Neural cell (in vitro differentiated cells): ENCODE measurements at regions not wholly inside any gene's neighbourhood (a gene's known extent, or its start where the extent isn't known, plus 50 kb on each side); places are given as distances from the start of the nearest gene placed in this dataset.

Experiments used
- H2AFZ ChIP-seq: fragments of 200-600, 300-800 bp; sonication (generic), shearing (Covaris generic); 2 replicates; pipeline ENCODE4 v1.6.0; 2014; ENCODE audit warnings: low read depth, mild to moderate bottlenecking, antibody characterized with exemption, low read length, moderate library complexity
- H3F3A ChIP-seq: fragments of 200-600 bp; shearing (Covaris generic); 2 replicates; pipeline ENCODE4 v1.6.1; 2016; ENCODE audit warnings: mild to moderate bottlenecking, moderate library complexity, mixed read lengths, antibody characterized with exemption, low read length; ENCODE audit not compliant: insufficient read depth, poor library complexity, severe bottlenecking
- H3K27ac ChIP-seq: fragments of 200-600, 300-800 bp; sonication (generic), shearing (Covaris generic); 2 replicates; pipeline ENCODE4 v1.5.1; 2014; ENCODE audit warnings: mild to moderate bottlenecking, low read length, moderate library complexity
- H3K27me3 ChIP-seq: fragments of 300-800, 200-600 bp; sonication (generic), shearing (Covaris generic); 2 replicates; pipeline ENCODE4 v1.6.0; 2014; ENCODE audit warnings: mild to moderate bottlenecking, low read depth, low read length, moderate library complexity; ENCODE audit not compliant: insufficient read depth
- H3K36me3 ChIP-seq: fragments of 300-800, 200-600 bp; sonication (generic), shearing (Covaris generic); 2 replicates; pipeline ENCODE4 v1.5.1; 2014; ENCODE audit warnings: mild to moderate bottlenecking, antibody characterized with exemption, low read length, moderate library complexity; ENCODE audit not compliant: insufficient read depth
- H3K4me2 ChIP-seq: fragments of 300-800, 200-600 bp; sonication (generic), shearing (Covaris generic); 2 replicates; pipeline ENCODE4 v1.6.0; 2014; ENCODE audit warnings: mild to moderate bottlenecking, low read length
- H3K4me3 ChIP-seq: fragments of 300-800, 200-600 bp; sonication (generic), shearing (Covaris generic); 2 replicates; pipeline ENCODE4 v1.5.1; 2014; ENCODE audit warnings: mild to moderate bottlenecking, low read length, moderate library complexity
- H3K79me2 ChIP-seq: fragments of 200-600 bp; shearing (Covaris generic); replicated peaks from 2 replicates; pipeline ENCODE4 v1.6.0; 2014; ENCODE audit warnings: mild to moderate bottlenecking, low read length, moderate library complexity; ENCODE audit not compliant: insufficient read depth
- H3K9ac ChIP-seq: fragments of 300-800, 200-600 bp; sonication (generic), shearing (Covaris generic); 2 replicates; pipeline ENCODE4 v1.6.1; 2016; ENCODE audit warnings: mild to moderate bottlenecking, low read length, mixed read lengths
- H3K9me2 ChIP-seq: fragments of 200-600 bp; shearing (Covaris generic); 2 replicates; pipeline ENCODE4 v1.6.1; 2016; ENCODE audit warnings: mild to moderate bottlenecking, low read length, mixed read lengths; ENCODE audit not compliant: insufficient read depth
- H3K9me3 ChIP-seq: fragments of 200-600, 300-800 bp; sonication (generic), shearing (Covaris generic); 2 replicates; pipeline ENCODE4 v1.6.1; 2016; ENCODE audit warnings: mild to moderate bottlenecking, mixed run types, low read length, moderate library complexity, mixed read lengths
- H4K20me1 ChIP-seq: fragments of 200-600 bp; shearing (Covaris generic); 2 replicates; pipeline ENCODE4 v1.6.1; 2016; ENCODE audit warnings: mild to moderate bottlenecking, mixed run types; ENCODE audit not compliant: insufficient read depth
- CTCF ChIP-seq: fragments of 450-650 bp; IDR thresholded peaks from 2 replicates; pipeline ENCODE4 v1.5.1; 2014; ENCODE audit warnings: antibody characterized with exemption, mild to moderate bottlenecking, moderate library complexity; ENCODE audit not compliant: poor library complexity, severe bottlenecking
- EP300 ChIP-seq: fragments of 450-650 bp; conservative IDR thresholded peaks from 2 replicates; pipeline ENCODE4 v1.6.1; 2014; ENCODE audit warnings: antibody characterized with exemption, mild to moderate bottlenecking, moderate library complexity; ENCODE audit not compliant: poor library complexity, severe bottlenecking
- EZH2 ChIP-seq: fragments of 200-600, 300-800 bp; shearing (Covaris generic), sonication (generic); IDR thresholded peaks from 2 replicates; pipeline ENCODE4 v1.6.1; 2014; ENCODE audit warnings: antibody characterized with exemption, low read length, borderline replicate concordance, mild to moderate bottlenecking; ENCODE audit not compliant: insufficient read depth, poor library complexity, severe bottlenecking
- MXI1 ChIP-seq: fragments of 450-650 bp; conservative IDR thresholded peaks from 2 replicates; pipeline ENCODE4 v1.6.1; 2014; ENCODE audit warnings: antibody characterized with exemption, mild to moderate bottlenecking; ENCODE audit not compliant: poor library complexity, severe bottlenecking
- POLR2AphosphoS5 ChIP-seq: IDR thresholded peaks from 2 replicates; pipeline ENCODE4 v1.6.1; 2012
- RAD21 ChIP-seq: fragments of 450-650 bp; conservative IDR thresholded peaks from 2 replicates; pipeline ENCODE4 v1.6.1; 2014; ENCODE audit warnings: antibody characterized with exemption, mild to moderate bottlenecking, moderate library complexity
- REST ChIP-seq: IDR thresholded peaks from 2 replicates; pipeline ENCODE4 v1.6.1; 2012; ENCODE audit warnings: borderline replicate concordance
- SMC3 ChIP-seq: fragments of 450-650 bp; conservative IDR thresholded peaks from 2 replicates; pipeline ENCODE4 v1.6.1; 2014; ENCODE audit warnings: antibody characterized with exemption, mild to moderate bottlenecking, moderate library complexity; ENCODE audit not compliant: poor library complexity
- TAF1 ChIP-seq: IDR thresholded peaks from 2 replicates; pipeline ENCODE4 v1.6.1; 2012; ENCODE audit warnings: low read depth

- Histone ChIP-seq H3K9me3 (no peaks in the 10 kb centered on the region), H3K27ac (no peak overlapping the region), H2AFZ (no peak overlapping the region), H3K4me3 (no peak overlapping the region), H3K9me2 (no peaks in the 10 kb centered on the region), H4K20me1 (no peaks in the 10 kb centered on the region), H3K9ac (no peak overlapping the region), H3F3A (no peaks in the 10 kb centered on the region), H3K36me3 (no peaks in the 10 kb centered on the region), H3K79me2 (no peaks in the 10 kb centered on the region), H3K27me3 (no peaks in the 10 kb centered on the region), H3K4me2 (no peak overlapping the region)
- TF ChIP-seq SMC3 = no peak
- TF ChIP-seq CTCF = no peak
- TF ChIP-seq RAD21 = no peak
- TF ChIP-seq POLR2AphosphoS5 = no peak
- no peak for TF ChIP-seq REST
- TF ChIP-seq EZH2 = no peak
- no peak for TF ChIP-seq MXI1
- TF ChIP-seq TAF1 = no peak
- no peak for TF ChIP-seq EP300
Observed at GRCh38 chr20:7159903-7160302, 392.4 kb downstream of the BMP2 start.

- H3K9me2 ChIP-seq = no peaks in the 10 kb centered on the region
- no peaks in the 10 kb centered on the region for H3K79me2 ChIP-seq
- H2AFZ ChIP-seq = no peak overlapping the region
- no peak overlapping the region for H3K27ac ChIP-seq
- H3K4me3 ChIP-seq = no peak overlapping the region
- no peaks in the 10 kb centered on the region for H4K20me1 ChIP-seq
- H3K27me3 ChIP-seq = no peaks in the 10 kb centered on the region
- TF ChIP-seq MXI1 = no peak
- peak; percentile 52 for TF ChIP-seq RAD21
- TF ChIP-seq REST = no peak
- TF ChIP-seq CTCF = peak; percentile 49
- TF ChIP-seq EZH2 = no peak
- no peak for TF ChIP-seq TAF1
- peak; percentile 69 for TF ChIP-seq SMC3
- no peak for TF ChIP-seq EP300
- TF ChIP-seq POLR2AphosphoS5 = no peak
- H3K9me3 ChIP-seq = no peaks in the 10 kb centered on the region
- H3F3A ChIP-seq = no peaks in the 10 kb centered on the region
- no peak overlapping the region for H3K4me2 ChIP-seq
- H3K9ac ChIP-seq = no peak overlapping the region
- H3K36me3 ChIP-seq = no peaks in the 10 kb centered on the region
Observed at GRCh38 chr20:7161690-7162089, 394.2 kb downstream of the BMP2 start.
